ENCODE measurements at regions not wholly inside any gene's neighbourhood (a gene's known extent, or its start where the extent isn't known, plus 50 kb on each side); places are given as distances from the start of the nearest gene placed in this dataset.

GRCh38 chr3:162641317-162641716 lies 1144.7 kb downstream of the OTOL1 start (continued):
- no peak for TF ChIP-seq TCF7L2 (IDR thresholded peaks at IDR 0.05; ENCODE audit: borderline replicate concordance, extremely low read depth, insufficient read depth, insufficient read length)

GRCh38 chr3:162641907-162642306 lies 1145.3 kb downstream of the OTOL1 start:
- BruUV-seq (replicated peaks) = no TSS peak

More at GRCh38 chr3:162641907-162642306, 1145.3 kb downstream of the OTOL1 start:
- H3K9ac ChIP-seq (ENCODE audit: low read length) = no peak overlapping the region
- H3K4me1 ChIP-seq (ENCODE audit: control insufficient read depth in 1 of 2, insufficient read depth in 2 of 2, low read length in 2 of 2) = no peaks in the 10 kb centered on the region
- ATAC-seq (no peak), DNase-seq (ENCODE audit: low read depth, low spot score) (no peak)
- H3K27me3 ChIP-seq (ENCODE audit: insufficient read depth, low read length) = no peaks in the 10 kb centered on the region
- H3K27ac ChIP-seq (ENCODE audit: low read depth, low read length) = no peak overlapping the region
- no peaks in the 10 kb centered on the region for H3K36me3 ChIP-seq (ENCODE audit: control insufficient read depth in 1 of 2, insufficient read depth in 2 of 2, low read length in 2 of 2)
- no peaks in the 10 kb centered on the region for H3K9me3 ChIP-seq (ENCODE audit: control insufficient read depth in 1 of 2, insufficient read depth in 1 of 2, low read depth in 1 of 2, low read length in 2 of 2)
- intact Hi-C loops (cut with micrococcal nuclease) = no loop called here
- H2AFZ ChIP-seq (ENCODE audit: low read depth, low read length, poor library complexity, severe bottlenecking) = no peak overlapping the region
- no peak overlapping the region for H3K4me3 ChIP-seq (replicated peaks in 1 of 2; ENCODE audit: low read depth in 1 of 2, low read length in 2 of 2)
- H4K20me1 ChIP-seq (ENCODE audit: insufficient read depth) = no peaks in the 10 kb centered on the region
- H3K4me2 ChIP-seq (ENCODE audit: low read length) = no peak overlapping the region
- ChIA-PET CTCF (no interaction called here), RAD21 (ENCODE audit: low non-redundant PET in 1 of 2, low total read pairs in 2 of 2, uncharacterized antibody in 2 of 2, unreplicated experiment in 2 of 2) (no interaction called here), POLR2A (no interaction called here)
- no peaks in the 10 kb centered on the region for H3K9me2 ChIP-seq (ENCODE audit: insufficient read depth)
- TF ChIP-seq SP1 (IDR thresholded peaks at IDR 0.05; ENCODE audit: low read depth) (no peak), EZH2 (IDR thresholded peaks at IDR 0.05) (no peak), FOSL1 (IDR thresholded peaks at IDR 0.05; ENCODE audit: low read depth) (no peak), SIN3A (IDR thresholded peaks at IDR 0.05; ENCODE audit: low read depth) (no peak), JUND (IDR thresholded peaks at IDR 0.05) (no peak), REST (IDR thresholded peaks at IDR 0.05; ENCODE audit: low read depth) (no peak), TCF7L2 (IDR thresholded peaks at IDR 0.05; ENCODE audit: borderline replicate concordance, extremely low read depth, insufficient read depth, insufficient read length) (no peak), RAD21 (IDR thresholded peaks at IDR 0.05; ENCODE audit: low read depth) (no peak), CTCF (IDR thresholded peaks at IDR 0.05 in 2 of 3, conservative IDR thresholded peaks at IDR 0.05 in 1 of 3; ENCODE audit: borderline replicate concordance in 1 of 3, insufficient read depth in 1 of 3, low read depth in 2 of 3, low read length in 2 of 3) (no peak), ZNF274 (IDR thresholded peaks at IDR 0.05; ENCODE audit: low read depth, low read length) (no peak), EGR1 (IDR thresholded peaks at IDR 0.05; ENCODE audit: low read depth) (no peak), CEBPB (IDR thresholded peaks at IDR 0.05; ENCODE audit: low read depth) (no peak), POLR2AphosphoS5 (IDR thresholded peaks at IDR 0.05; ENCODE audit: low read depth, low read length) (no peak), POLR2A (IDR thresholded peaks at IDR 0.05; ENCODE audit: borderline replicate concordance, extremely low read depth, insufficient read depth, insufficient read length) (no peak), SRF (IDR thresholded peaks at IDR 0.05; ENCODE audit: low read depth) (no peak), ZBTB33 (IDR thresholded peaks at IDR 0.05; ENCODE audit: extremely low read depth, insufficient replicate concordance, low read length) (no peak), ELF1 (IDR thresholded peaks at IDR 0.05; ENCODE audit: borderline replicate concordance, low read depth) (no peak), ATF3 (IDR thresholded peaks at IDR 0.05) (no peak), YY1 (IDR thresholded peaks at IDR 0.05; ENCODE audit: extremely low read depth, insufficient replicate concordance, low read depth, low read length) (no peak)
- H3K79me2 ChIP-seq (ENCODE audit: insufficient read depth, low read length) = no peaks in the 10 kb centered on the region

Data from HCT116 (cell line).